CD8-positive, alpha-beta memory T cell (primary cell): ENCODE measurements at regions not wholly inside any gene's neighbourhood (a gene's known extent, or its start where the extent isn't known, plus 50 kb on each side); places are given as distances from the start of the nearest gene placed in this dataset.

Experiments used
- CTCF ChIA-PET: fragments of 350-600 bp; sonication (Branson Sonifier 250); formaldehyde crosslinking; loops from one replicate; lab custom pipeline; 2021; ENCODE audit warnings: antibody characterized with exemption; lab: Charles Lee
- POLR2A ChIA-PET: fragments of 350-600 bp; sonication (Branson Sonifier 250); formaldehyde crosslinking; loops from one replicate; lab custom pipeline; 2021; ENCODE audit warnings: antibody characterized with exemption; lab: Charles Lee
- DNase-seq, 5 donors: peaks; one replicate each; pipeline versions ENCODE4 v3.0.0 to v3.0.0-alpha.2; 2020 to 2022; ENCODE audit warnings: mixed read lengths in 1 of 5
- H3K27ac ChIP-seq: one replicate; pipeline ENCODE4 v1.7.0; 2013; ENCODE audit warnings: low read depth, mild to moderate bottlenecking, low read length, moderate library complexity
- H3K27me3 ChIP-seq: 2 replicates; pipeline ENCODE4 v1.7.0; 2013; ENCODE audit warnings: low read length, mild to moderate bottlenecking; ENCODE audit not compliant: insufficient read depth, poor library complexity, severe bottlenecking
- H3K36me3 ChIP-seq: 2 replicates; pipeline ENCODE4 v1.7.0; 2013; ENCODE audit warnings: mild to moderate bottlenecking, low read length, moderate library complexity; ENCODE audit not compliant: insufficient read depth
- H3K4me1 ChIP-seq: 2 replicates; pipeline ENCODE4 v1.7.0; 2013; ENCODE audit warnings: mild to moderate bottlenecking, low read length, moderate library complexity; ENCODE audit not compliant: insufficient read depth
- H3K4me3 ChIP-seq: 2 replicates; pipeline ENCODE4 v1.7.0; 2013; ENCODE audit warnings: mild to moderate bottlenecking, low read length
- H3K9me3 ChIP-seq: 2 replicates; pipeline ENCODE4 v1.7.0; 2013; ENCODE audit warnings: mild to moderate bottlenecking, low read length
- H3K27ac Mint-ChIP-seq, 8 donors: one replicate each; pipeline ENCODE4 v1.8.0; 2020 to 2021; ENCODE audit warnings: mixed read lengths in 8 of 8, mild to moderate bottlenecking in 6 of 8, inconsistent platforms in 3 of 8, moderate library complexity in 3 of 8
- H3K27me3 Mint-ChIP-seq, 2 donors: one replicate each; pipeline ENCODE4 v1.8.0; 2020 to 2021; ENCODE audit warnings: mixed read lengths in 2 of 2, mild to moderate bottlenecking in 1 of 2, moderate library complexity in 1 of 2
- H3K36me3 Mint-ChIP-seq, 3 donors: one replicate each; pipeline ENCODE4 v1.8.0; 2020 to 2021; ENCODE audit warnings: mixed read lengths in 3 of 3, inconsistent platforms in 1 of 3, mild to moderate bottlenecking in 1 of 3
- H3K4me1 Mint-ChIP-seq, 3 donors: one replicate each; pipeline ENCODE4 v1.8.0; 2020 to 2021; ENCODE audit warnings: mixed read lengths in 3 of 3, inconsistent platforms in 1 of 3, mild to moderate bottlenecking in 1 of 3
- H3K4me3 Mint-ChIP-seq, 7 donors: one replicate each; pipeline ENCODE4 v1.8.0; 2020 to 2021; ENCODE audit warnings: mixed read lengths in 7 of 7, mild to moderate bottlenecking in 6 of 7, moderate library complexity in 4 of 7, inconsistent platforms in 2 of 7
- H3K9me3 Mint-ChIP-seq, 5 donors: one replicate each; pipeline ENCODE4 v1.8.0; 2020 to 2022; ENCODE audit warnings: mixed read lengths in 5 of 5, mild to moderate bottlenecking in 3 of 5, moderate library complexity in 2 of 5, inconsistent platforms in 1 of 5

DNA sequence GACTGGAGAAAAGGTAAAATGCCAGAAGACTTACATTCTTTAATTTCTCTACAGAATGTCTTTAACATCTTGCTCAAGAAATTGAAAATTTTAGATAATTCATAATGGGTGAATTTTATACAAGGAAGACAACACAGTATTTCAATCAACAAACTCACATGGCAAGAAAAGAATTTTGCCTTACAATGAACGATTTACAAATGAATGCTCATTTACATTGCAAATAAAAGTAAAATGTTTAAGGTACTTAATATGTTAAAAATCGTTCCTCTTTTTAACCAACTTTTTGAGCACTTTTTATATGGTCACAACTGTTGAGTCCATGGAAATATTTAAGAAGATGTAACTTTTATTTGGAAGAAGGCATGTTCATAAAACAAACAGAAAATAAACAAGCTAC is 174.8 kb upstream of the UBE2E2 start:
- no peaks in the 10 kb centered on the region for H3K4me1 ChIP-seq
- no peaks in the 10 kb centered on the region for H3K9me3 ChIP-seq
- POLR2A ChIA-PET = no interaction called here
- no peaks in the 10 kb centered on the region for H3K4me1 Mint-ChIP-seq
- H3K36me3 ChIP-seq = no peaks in the 10 kb centered on the region
- no peaks in the 10 kb centered on the region for H3K27me3 Mint-ChIP-seq
- CTCF ChIA-PET = no interaction called here
- no peak overlapping the region for H3K4me3 Mint-ChIP-seq
- H3K9me3 Mint-ChIP-seq = peaks cover 2 to 23% (median 6%) of the 10 kb centered on the region in 5 donors
- DNase-seq = no peak
- H3K27me3 ChIP-seq = no peaks in the 10 kb centered on the region
- no peak overlapping the region for H3K27ac ChIP-seq
- no peak overlapping the region for H3K4me3 ChIP-seq
- no peak overlapping the region for H3K27ac Mint-ChIP-seq
- H3K36me3 Mint-ChIP-seq = no peaks in the 10 kb centered on the region

DNA sequence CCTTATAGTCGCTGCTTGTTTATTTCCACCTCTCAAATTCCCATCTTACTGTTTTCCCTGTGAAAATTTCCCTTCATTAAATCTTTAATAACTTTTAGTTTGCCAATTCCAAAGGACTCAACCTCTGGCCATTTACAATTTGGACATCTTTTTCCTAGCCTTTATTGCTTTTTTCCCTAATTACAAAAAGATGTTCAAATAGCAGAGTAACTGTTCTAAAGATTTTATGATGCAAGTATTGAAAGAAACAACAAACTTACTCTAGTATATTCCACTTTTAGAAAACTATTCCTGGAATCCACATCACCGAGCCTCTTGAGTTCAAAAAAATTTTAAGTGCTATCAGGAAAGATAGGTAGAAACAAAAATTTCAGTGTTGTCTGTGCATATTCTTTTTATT is 174.1 kb upstream of the UBE2E2 start:
- no peaks in the 10 kb centered on the region for H3K36me3 Mint-ChIP-seq
- H3K27ac Mint-ChIP-seq = no peak overlapping the region
- H3K4me3 Mint-ChIP-seq = no peak overlapping the region
- H3K27me3 ChIP-seq = no peaks in the 10 kb centered on the region
- no peak overlapping the region for H3K27ac ChIP-seq
- peaks cover 0 to under 1% of the 10 kb centered on the region in 2 donors for H3K27me3 Mint-ChIP-seq
- POLR2A ChIA-PET = no interaction called here
- H3K4me1 Mint-ChIP-seq = no peaks in the 10 kb centered on the region
- H3K4me3 ChIP-seq = no peak overlapping the region
- no peaks in the 10 kb centered on the region for H3K4me1 ChIP-seq
- no peaks in the 10 kb centered on the region for H3K36me3 ChIP-seq
- CTCF ChIA-PET = no interaction called here
- H3K9me3 Mint-ChIP-seq = peaks cover 2 to 23% (median 7%) of the 10 kb centered on the region in 5 donors
- H3K9me3 ChIP-seq = no peaks in the 10 kb centered on the region
- no peak for DNase-seq

DNA sequence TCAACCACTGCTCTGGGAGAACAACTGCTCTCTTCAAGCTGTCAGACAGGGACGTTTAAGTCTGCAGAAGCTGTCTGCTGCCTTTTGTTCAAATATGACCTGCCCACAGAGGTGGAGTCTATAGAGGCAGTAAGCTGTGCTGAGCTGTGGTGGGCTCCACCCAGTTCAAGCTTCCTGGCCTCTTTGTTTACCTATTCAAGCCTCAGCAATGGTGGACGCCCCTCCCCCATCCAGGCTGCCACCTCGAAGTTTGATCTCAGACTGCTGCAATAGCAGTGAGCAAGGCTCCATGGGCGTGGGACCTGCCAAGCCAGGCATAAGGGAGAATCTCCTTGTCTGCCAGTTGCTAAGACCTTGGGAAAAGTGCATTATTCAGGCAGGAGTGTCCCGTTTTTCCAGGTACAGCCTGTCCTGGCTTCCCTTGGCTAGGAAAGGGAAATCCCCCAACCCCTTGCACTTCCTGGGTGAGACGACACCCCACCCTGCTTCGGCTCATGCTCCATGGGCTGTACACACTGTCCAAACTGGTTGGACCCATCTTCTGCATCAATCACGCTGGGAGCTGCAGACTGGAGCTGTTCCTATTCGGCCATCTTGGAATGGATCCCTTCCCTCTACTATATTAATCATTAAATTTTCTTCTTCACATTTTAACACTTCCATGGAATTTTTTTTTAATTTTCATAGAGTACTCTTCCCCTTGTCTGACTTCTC is 167.0 kb upstream of the UBE2E2 start:
- H3K4me3 ChIP-seq = no peak overlapping the region
- Mint-ChIP-seq H3K27me3 (peaks cover 0 to 2% of the 10 kb centered on the region in 2 donors), H3K4me3 (no peak overlapping the region), H3K9me3 (peaks cover 2 to 18% (median 7%) of the 10 kb centered on the region in 5 donors), H3K4me1 (no peaks in the 10 kb centered on the region), H3K36me3 (no peaks in the 10 kb centered on the region), H3K27ac (no peak overlapping the region)
- DNase-seq = peak in 1 of 5 donors; percentile 56
- H3K36me3 ChIP-seq = no peaks in the 10 kb centered on the region
- no peaks in the 10 kb centered on the region for H3K9me3 ChIP-seq
- H3K4me1 ChIP-seq = no peaks in the 10 kb centered on the region
- CTCF ChIA-PET = no interaction called here
- no peak overlapping the region for H3K27ac ChIP-seq
- no peaks in the 10 kb centered on the region for H3K27me3 ChIP-seq
- POLR2A ChIA-PET = no interaction called here

DNA sequence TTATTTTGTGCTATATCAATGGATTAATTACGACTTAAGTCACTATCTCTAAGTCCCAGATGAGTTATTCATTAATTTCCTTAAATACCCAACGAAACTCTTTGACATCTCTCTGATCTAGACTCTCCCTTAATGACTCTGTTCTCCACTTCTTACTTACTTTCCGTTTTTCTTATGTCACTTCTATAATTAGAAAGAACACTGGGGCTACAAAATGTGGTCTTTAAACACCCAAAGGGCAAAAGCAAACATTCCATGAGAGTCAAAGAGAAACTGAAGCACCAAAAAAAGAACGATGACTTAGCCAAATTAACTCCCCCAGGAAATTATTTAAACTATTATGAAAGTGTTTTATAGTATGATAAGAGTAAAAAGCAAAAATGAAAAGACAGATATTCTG is 166.4 kb upstream of the UBE2E2 start:
- H3K4me1 ChIP-seq = no peaks in the 10 kb centered on the region
- Mint-ChIP-seq H3K27ac (no peak overlapping the region), H3K4me3 (no peak overlapping the region), H3K9me3 (peaks cover 2 to 12% (median 7%) of the 10 kb centered on the region in 5 donors), H3K4me1 (no peaks in the 10 kb centered on the region), H3K36me3 (no peaks in the 10 kb centered on the region), H3K27me3 (peaks cover 0 to 2% of the 10 kb centered on the region in 2 donors)
- H3K4me3 ChIP-seq = no peak overlapping the region
- H3K27me3 ChIP-seq = no peaks in the 10 kb centered on the region
- CTCF ChIA-PET = no interaction called here
- no peak overlapping the region for H3K27ac ChIP-seq
- H3K36me3 ChIP-seq = no peaks in the 10 kb centered on the region
- POLR2A ChIA-PET = no interaction called here
- no peaks in the 10 kb centered on the region for H3K9me3 ChIP-seq
- DNase-seq = no peak

DNA sequence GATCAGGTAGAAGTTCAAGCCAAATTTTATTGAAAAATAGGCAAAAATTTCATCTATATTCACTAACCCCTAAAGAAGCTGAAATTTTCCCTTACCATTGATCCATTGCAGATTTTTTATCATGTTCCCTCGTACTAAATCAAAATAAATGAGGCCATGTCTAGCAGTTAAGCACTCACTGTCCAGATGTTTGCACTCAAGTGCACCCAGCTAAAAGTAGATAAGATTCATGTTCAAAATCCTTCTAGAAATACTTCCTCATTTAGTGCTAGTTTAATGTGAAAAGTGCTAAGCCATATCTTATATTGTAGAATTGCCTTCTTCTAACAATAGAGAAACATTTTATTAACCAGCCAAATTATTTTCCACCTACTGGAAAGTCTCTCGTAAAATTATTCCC is 164.7 kb upstream of the UBE2E2 start:
- H3K27me3 ChIP-seq = no peaks in the 10 kb centered on the region
- H3K4me3 ChIP-seq = no peak overlapping the region
- H3K9me3 ChIP-seq = no peaks in the 10 kb centered on the region
- ChIA-PET POLR2A (no interaction called here), CTCF (no interaction called here)
- H3K4me1 Mint-ChIP-seq = no peaks in the 10 kb centered on the region
- H3K27ac Mint-ChIP-seq = no peak overlapping the region
- H3K27ac ChIP-seq = no peak overlapping the region
- H3K9me3 Mint-ChIP-seq = peaks cover 0 to 11% (median 2%) of the 10 kb centered on the region in 5 donors
- H3K27me3 Mint-ChIP-seq = peaks cover 0 to 2% of the 10 kb centered on the region in 2 donors
- no peak for DNase-seq
- no peaks in the 10 kb centered on the region for H3K4me1 ChIP-seq
- no peaks in the 10 kb centered on the region for H3K36me3 ChIP-seq
- no peaks in the 10 kb centered on the region for H3K36me3 Mint-ChIP-seq
- no peak overlapping the region for H3K4me3 Mint-ChIP-seq

DNA sequence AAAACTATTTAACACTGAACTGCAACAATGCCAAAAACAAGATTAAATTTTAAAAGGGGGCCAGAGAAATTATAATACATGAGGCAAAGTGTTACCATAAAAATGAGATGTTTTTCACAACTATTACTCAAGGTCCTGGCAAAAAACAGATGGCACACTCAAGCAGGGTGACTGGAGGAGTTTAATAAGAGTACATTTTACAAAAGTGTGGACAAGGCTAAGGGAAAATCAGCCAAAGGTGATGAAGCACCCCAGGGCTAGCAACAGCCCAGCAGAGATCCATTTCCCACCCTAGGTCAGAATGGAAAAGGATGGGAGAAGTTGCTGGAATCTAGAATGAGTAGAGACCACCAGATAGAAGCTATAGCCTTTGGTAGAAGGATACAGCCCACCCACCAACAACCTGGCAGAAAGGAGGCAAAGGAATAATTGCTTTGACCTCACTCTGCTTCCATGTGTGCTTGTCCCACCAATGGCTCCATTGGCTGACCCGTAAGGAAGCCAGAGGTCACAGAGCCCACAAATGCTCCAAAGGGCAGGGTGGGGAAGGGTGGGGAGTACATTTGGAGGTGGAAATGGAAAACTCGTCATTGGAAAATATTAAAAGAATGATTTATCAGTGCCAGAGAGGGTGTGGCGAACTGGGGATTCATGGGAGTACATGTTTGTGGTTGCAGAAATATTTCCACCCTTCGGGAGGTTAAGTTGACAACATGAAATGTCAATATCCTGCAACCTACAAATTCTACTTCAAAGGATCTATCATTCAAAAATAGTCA is 161.0 kb upstream of the UBE2E2 start:
- Histone ChIP-seq H3K27ac (no peak overlapping the region), H3K36me3 (no peaks in the 10 kb centered on the region), H3K27me3 (no peaks in the 10 kb centered on the region), H3K4me3 (no peak overlapping the region), H3K4me1 (no peaks in the 10 kb centered on the region), H3K9me3 (no peaks in the 10 kb centered on the region)
- Mint-ChIP-seq H3K9me3 (peaks cover 7 to 15% (median 11%) of the 10 kb centered on the region in 5 donors), H3K4me1 (no peaks in the 10 kb centered on the region), H3K36me3 (no peaks in the 10 kb centered on the region), H3K27me3 (no peaks in the 10 kb centered on the region), H3K4me3 (no peak overlapping the region), H3K27ac (no peak overlapping the region)
- POLR2A ChIA-PET = no interaction called here
- DNase-seq = no peak
- CTCF ChIA-PET = no interaction called here

DNA sequence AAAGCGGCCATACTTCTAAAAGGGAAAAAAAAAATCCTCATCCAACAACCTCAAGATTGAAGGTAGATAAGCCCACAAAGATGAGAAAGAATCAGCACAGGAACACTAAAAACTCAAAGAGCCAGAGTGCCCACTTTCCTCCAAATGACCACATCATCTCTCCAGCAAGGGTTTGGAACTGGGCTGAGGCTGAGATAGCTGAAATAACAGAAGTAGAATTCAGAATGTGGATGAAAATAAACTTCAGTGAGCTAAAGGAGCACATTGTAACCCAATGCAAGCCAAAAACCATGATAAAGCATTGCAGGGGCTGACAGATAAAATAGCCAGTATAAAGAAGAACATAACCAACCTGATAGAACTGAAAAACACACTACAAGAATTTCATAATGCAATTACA is 158.7 kb upstream of the UBE2E2 start:
- Histone ChIP-seq H3K27me3 (no peaks in the 10 kb centered on the region), H3K36me3 (no peaks in the 10 kb centered on the region), H3K4me3 (no peak overlapping the region), H3K27ac (no peak overlapping the region), H3K4me1 (no peaks in the 10 kb centered on the region), H3K9me3 (no peaks in the 10 kb centered on the region)
- Mint-ChIP-seq H3K36me3 (no peaks in the 10 kb centered on the region), H3K27ac (no peak overlapping the region), H3K27me3 (no peaks in the 10 kb centered on the region), H3K4me3 (no peak overlapping the region), H3K9me3 (peaks cover 9 to 23% (median 14%) of the 10 kb centered on the region in 5 donors), H3K4me1 (no peaks in the 10 kb centered on the region)
- POLR2A ChIA-PET = no interaction called here
- DNase-seq = no peak
- CTCF ChIA-PET = no interaction called here

DNA sequence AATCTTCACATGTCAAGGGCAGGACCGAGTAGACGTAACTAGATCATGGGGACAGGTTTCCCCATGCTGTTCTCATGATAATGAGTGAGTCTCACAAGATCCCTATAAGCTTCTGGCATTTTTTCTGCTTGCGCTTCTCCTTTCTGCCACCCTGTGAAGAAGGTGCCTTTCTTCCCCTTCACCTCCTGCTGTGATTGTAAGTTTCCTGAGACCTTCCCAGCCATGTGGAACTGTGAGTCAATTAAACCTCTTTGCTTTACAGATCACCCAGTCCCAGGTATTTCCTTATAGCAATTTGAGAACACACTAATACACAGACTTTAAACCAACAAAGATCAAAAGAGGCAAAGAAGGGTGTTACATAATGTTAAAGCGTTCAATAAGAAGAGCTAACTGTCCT is 156.6 kb upstream of the UBE2E2 start:
- H3K4me1 Mint-ChIP-seq = no peaks in the 10 kb centered on the region
- H3K4me1 ChIP-seq = no peaks in the 10 kb centered on the region
- peaks cover 9 to 23% (median 14%) of the 10 kb centered on the region in 5 donors for H3K9me3 Mint-ChIP-seq

More for the DNA sequence above, 156.6 kb upstream of the UBE2E2 start:
- ChIA-PET CTCF (no interaction called here), POLR2A (no interaction called here)
- H3K27ac Mint-ChIP-seq = no peak overlapping the region
- Histone ChIP-seq H3K27ac (no peak overlapping the region), H3K9me3 (no peaks in the 10 kb centered on the region), H3K4me3 (no peak overlapping the region), H3K27me3 (no peaks in the 10 kb centered on the region), H3K36me3 (no peaks in the 10 kb centered on the region)
- no peak for DNase-seq
- no peaks in the 10 kb centered on the region for H3K27me3 Mint-ChIP-seq
- H3K4me3 Mint-ChIP-seq = no peak overlapping the region
- H3K36me3 Mint-ChIP-seq = peaks cover 0 to 2% (median 0%) of the 10 kb centered on the region in 3 donors
